ACC112 (cell line): ENCODE measurements at regions not wholly inside any gene's neighbourhood (a gene's known extent, or its start where the extent isn't known, plus 50 kb on each side); places are given as distances from the start of the nearest gene placed in this dataset.

Source experiments
- H2AFZ ChIP-seq: fragments of 200-600 bp; sonication (generic); one replicate; pipeline ENCODE4 v1.6.0; 2017; ENCODE audit warnings: antibody characterized with exemption, low read length; ENCODE audit not compliant: unreplicated experiment
- H3K27ac ChIP-seq: fragments of 200-600 bp; sonication (generic); 2 replicates; pipeline ENCODE4 v1.5.1; 2014; ENCODE audit warnings: low read depth, mild to moderate bottlenecking, antibody characterized with exemption, low read length, moderate library complexity
- H3K27me3 ChIP-seq: fragments of 200-600 bp; sonication (generic); 2 replicates; pipeline ENCODE4 v1.6.1; 2014; ENCODE audit warnings: mild to moderate bottlenecking, antibody characterized with exemption, low read length, moderate library complexity, mixed read lengths; ENCODE audit not compliant: insufficient read depth
- H3K36me3 ChIP-seq: fragments of 200-600 bp; sonication (generic); 2 replicates; pipeline ENCODE4 v1.6.1; 2016; ENCODE audit warnings: mild to moderate bottlenecking, antibody characterized with exemption, low read length, moderate library complexity, mixed read lengths; ENCODE audit not compliant: insufficient read depth
- H3K4me1 ChIP-seq: fragments of 200-600 bp; sonication (generic); one replicate; pipeline ENCODE4 v1.6.1; 2016; ENCODE audit warnings: low read length, mixed read lengths; ENCODE audit not compliant: insufficient read depth, unreplicated experiment, control insufficient read depth
- H3K4me3 ChIP-seq: fragments of 200-600 bp; sonication (generic); 2 replicates; pipeline ENCODE4 v1.5.1; 2014; ENCODE audit warnings: mild to moderate bottlenecking, low read depth, low read length
- H3K79me2 ChIP-seq: fragments of 200-600 bp; sonication (generic); one replicate; pipeline ENCODE4 v1.6.0; 2016; ENCODE audit warnings: low read length; ENCODE audit not compliant: control insufficient read depth, unreplicated experiment, insufficient read depth

- Histone ChIP-seq H3K4me3 (no peak overlapping the region), H2AFZ (no peak overlapping the region), H3K4me1 (no peaks in the 10 kb centered on the region), H3K27ac (no peak overlapping the region), H3K27me3 (peaks cover 7% of the 10 kb centered on the region), H3K36me3 (no peaks in the 10 kb centered on the region), H3K79me2 (no peaks in the 10 kb centered on the region)
Observed at GRCh38 chr20:23279836-23280235, 70.8 kb upstream of the NXT1 start.

- no peak overlapping the region for H3K27ac ChIP-seq
- H3K4me1 ChIP-seq = no peaks in the 10 kb centered on the region
- H3K36me3 ChIP-seq = no peaks in the 10 kb centered on the region
- no peak overlapping the region for H2AFZ ChIP-seq
- peaks cover 7% of the 10 kb centered on the region for H3K27me3 ChIP-seq
- H3K79me2 ChIP-seq = no peaks in the 10 kb centered on the region
- no peak overlapping the region for H3K4me3 ChIP-seq
Observed at GRCh38 chr20:23278172-23278571, 72.4 kb upstream of the NXT1 start.

- H3K4me3 ChIP-seq = no peak overlapping the region
- peaks cover 7% of the 10 kb centered on the region for H3K27me3 ChIP-seq
- no peak overlapping the region for H2AFZ ChIP-seq
- H3K79me2 ChIP-seq = no peaks in the 10 kb centered on the region
- no peak overlapping the region for H3K27ac ChIP-seq
- H3K4me1 ChIP-seq = no peaks in the 10 kb centered on the region
- no peaks in the 10 kb centered on the region for H3K36me3 ChIP-seq
Observed at GRCh38 chr20:23277316-23277715, 73.3 kb upstream of the NXT1 start.

- Histone ChIP-seq H2AFZ (no peak overlapping the region), H3K4me1 (no peaks in the 10 kb centered on the region), H3K36me3 (no peaks in the 10 kb centered on the region), H3K27ac (no peak overlapping the region), H3K4me3 (no peak overlapping the region), H3K79me2 (no peaks in the 10 kb centered on the region), H3K27me3 (peaks cover 7% of the 10 kb centered on the region)
Observed at GRCh38 chr20:23273776-23274175, 76.8 kb upstream of the NXT1 start.

GRCh38 chr20:23272176-23273029 is 78.2 kb upstream of the NXT1 start:
- no peak overlapping the region for H3K4me3 ChIP-seq
- H3K4me1 ChIP-seq = no peaks in the 10 kb centered on the region
- no peaks in the 10 kb centered on the region for H3K36me3 ChIP-seq
- H3K27me3 ChIP-seq = peaks cover 7% of the 10 kb centered on the region
- no peaks in the 10 kb centered on the region for H3K79me2 ChIP-seq
- H3K27ac ChIP-seq = no peak overlapping the region
- H2AFZ ChIP-seq = no peak overlapping the region

- Histone ChIP-seq H3K36me3 (no peaks in the 10 kb centered on the region), H3K4me3 (no peak overlapping the region), H2AFZ (no peak overlapping the region), H3K79me2 (no peaks in the 10 kb centered on the region), H3K27ac (no peak overlapping the region), H3K4me1 (no peaks in the 10 kb centered on the region), H3K27me3 (no peaks in the 10 kb centered on the region; the same call in 1 of the 2 replicates)
Observed at GRCh38 chr20:23270382-23270911, 80.1 kb upstream of the NXT1 start.

GRCh38 chr20:23269954-23270353 is 80.6 kb upstream of the NXT1 start:
- H3K27ac ChIP-seq = no peak overlapping the region

GRCh38 chr20:23268792-23269354 is 81.7 kb upstream of the NXT1 start:
- Histone ChIP-seq H2AFZ (no peak overlapping the region), H3K36me3 (no peaks in the 10 kb centered on the region), H3K27ac (no peak overlapping the region), H3K4me3 (no peak overlapping the region), H3K79me2 (no peaks in the 10 kb centered on the region), H3K4me1 (no peaks in the 10 kb centered on the region), H3K27me3 (no peaks in the 10 kb centered on the region)

More at GRCh38 chr20:23269954-23270353, 80.6 kb upstream of the NXT1 start:
- Histone ChIP-seq H3K4me1 (no peaks in the 10 kb centered on the region), H3K4me3 (no peak overlapping the region), H2AFZ (no peak overlapping the region), H3K27me3 (no peaks in the 10 kb centered on the region; the same call in 1 of the 2 replicates), H3K79me2 (no peaks in the 10 kb centered on the region), H3K36me3 (no peaks in the 10 kb centered on the region)

- Histone ChIP-seq H3K27ac (no peak overlapping the region), H3K27me3 (no peaks in the 10 kb centered on the region), H2AFZ (no peak overlapping the region), H3K4me1 (no peaks in the 10 kb centered on the region), H3K36me3 (no peaks in the 10 kb centered on the region), H3K4me3 (no peak overlapping the region), H3K79me2 (no peaks in the 10 kb centered on the region)
Observed at GRCh38 chr20:23267909-23268308, 82.7 kb upstream of the NXT1 start.

- no peak overlapping the region for H3K4me3 ChIP-seq
- no peaks in the 10 kb centered on the region for H3K36me3 ChIP-seq
- H3K4me1 ChIP-seq = no peaks in the 10 kb centered on the region
- H3K79me2 ChIP-seq = no peaks in the 10 kb centered on the region
- no peak overlapping the region for H2AFZ ChIP-seq
- H3K27ac ChIP-seq = no peak overlapping the region
- no peaks in the 10 kb centered on the region for H3K27me3 ChIP-seq
Observed at GRCh38 chr20:23266530-23267398, 83.8 kb upstream of the NXT1 start.
